ENCODE measurements at regions not wholly inside any gene's neighbourhood (a gene's known extent, or its start where the extent isn't known, plus 50 kb on each side); places are given as distances from the start of the nearest gene placed in this dataset.
"Not testable (repeated sequence)": the region's sequence is repeated elsewhere in the genome, so short reads cannot be mapped to it uniquely, and the experiment has no call there.

GRCh38 chr1:94362466-94363058 is 55.6 kb upstream of the ABCD3 start:
- DNase-seq: no peak

GRCh38 chr1:94358630-94359599 is 59.3 kb upstream of the ABCD3 start:
- no peak for DNase-seq

- DNase-seq: no peak
These were observed 60.5 kb upstream of the ABCD3 start for GRCh38 chr1:94357661-94358060.

GRCh38 chr1:94355485-94355980 is 62.7 kb upstream of the ABCD3 start:
- DNase-seq: no peak

GRCh38 chr1:94351481-94351880 is 66.7 kb upstream of the ABCD3 start:
- DNase-seq: no peak

- DNase-seq: no peak
These were observed 67.8 kb upstream of the ABCD3 start for GRCh38 chr1:94350350-94350924.

GRCh38 chr1:94349853-94350252 is 68.3 kb upstream of the ABCD3 start:
- DNase-seq: no peak

- not testable (repeated sequence) for DNase-seq
These were observed 69.8 kb upstream of the ABCD3 start for GRCh38 chr1:94348386-94348785.

- no peak for DNase-seq
These were observed 73.0 kb upstream of the ABCD3 start for GRCh38 chr1:94345148-94345721.

- no peak for DNase-seq
These were observed 75.8 kb upstream of the ABCD3 start for GRCh38 chr1:94342416-94342815.

- DNase-seq: no peak
These were observed 78.8 kb upstream of the ABCD3 start for GRCh38 chr1:94339206-94339927.

- no peak for DNase-seq
These were observed 81.2 kb upstream of the ABCD3 start for GRCh38 chr1:94336991-94337390.

- DNase-seq: peak; percentile 56
These were observed 82.2 kb upstream of the ABCD3 start for GRCh38 chr1:94335950-94336349.

GRCh38 chr1:94335447-94335846 is 82.7 kb upstream of the ABCD3 start:
- DNase-seq: no peak

- no peak for DNase-seq
These were observed 83.4 kb upstream of the ABCD3 start for GRCh38 chr1:94334764-94335163.

GRCh38 chr1:94332952-94333351 is 85.2 kb upstream of the ABCD3 start:
- no peak for DNase-seq

GRCh38 chr1:94332516-94332915 is 85.7 kb upstream of the ABCD3 start:
- no peak for DNase-seq

- no peak for DNase-seq
These were observed 88.2 kb upstream of the ABCD3 start for GRCh38 chr1:94329986-94330385.

- no peak for DNase-seq
These were observed 88.9 kb upstream of the ABCD3 start for GRCh38 chr1:94329276-94329675.

GRCh38 chr1:94327001-94327690 is 89.8 kb upstream of the ARHGAP29 start:
- DNase-seq: no peak

- DNase-seq: no peak
These were observed 88.9 kb upstream of the ARHGAP29 start for GRCh38 chr1:94326329-94326728.
